Lower leg skin (tissue), 3 donors: ENCODE measurements at regions not wholly inside any gene's neighbourhood (a gene's known extent, or its start where the extent isn't known, plus 50 kb on each side); places are given as distances from the start of the nearest gene placed in this dataset.

ENCODE experiments used
- CTCF ChIP-seq, 3 donors: fragments of 450-650 bp; IDR thresholded peaks; one replicate each; pipeline ENCODE4 v1.5.1; 2016; ENCODE audit warnings: antibody characterized with exemption in 3 of 3, mild to moderate bottlenecking in 3 of 3, moderate library complexity in 2 of 3
- POLR2A ChIP-seq, 2 donors: fragments of 450-650 bp; IDR thresholded peaks; one replicate each; pipeline ENCODE4 v1.6.1; 2016 to 2017; ENCODE audit warnings: antibody characterized with exemption in 2 of 2, mild to moderate bottlenecking in 1 of 2, moderate library complexity in 1 of 2

DNA sequence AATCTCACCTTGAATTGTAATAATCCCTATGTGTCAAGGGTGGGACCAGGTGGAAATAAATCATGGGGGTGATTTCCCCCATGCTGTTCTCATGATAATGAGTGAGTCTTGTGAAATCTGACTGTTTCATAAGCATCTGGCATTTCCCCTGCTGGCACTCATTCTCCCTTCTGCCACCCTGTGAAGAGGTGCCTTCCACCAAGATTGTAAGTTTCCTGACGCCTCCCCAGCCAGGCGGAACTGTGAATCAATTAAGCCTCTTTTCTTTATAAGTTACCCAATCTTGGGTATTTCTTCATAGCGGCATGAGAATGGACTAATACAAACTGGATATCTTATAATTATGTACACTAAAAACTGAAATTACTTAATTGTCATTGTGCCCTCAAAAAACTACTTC is 189.2 kb upstream of the API5 start:
- TF ChIP-seq CTCF (IDR thresholded peaks at IDR 0.05) (no peak), POLR2A (IDR thresholded peaks at IDR 0.05) (no peak)
